Omental fat pad (tissue), 3 donors: ENCODE measurements at regions not wholly inside any gene's neighbourhood (a gene's known extent, or its start where the extent isn't known, plus 50 kb on each side); places are given as distances from the start of the nearest gene placed in this dataset.

Experiments used
- ATAC-seq: fragments of 150-250 bp; one replicate; pipeline ENCODE4 v1.9.1; 2016; ENCODE audit warnings: mild to moderate bottlenecking, moderate library complexity; ENCODE audit not compliant: low FRiP score
- DNase-seq: peaks from one replicate; pipeline ENCODE4 v3.0.0-alpha.2; 2019; ENCODE audit warnings: low spot score
- CTCF ChIP-seq, 3 donors: fragments of 450-650 bp; IDR thresholded peaks; one replicate each; pipeline ENCODE4 v1.5.1; 2016 to 2017; ENCODE audit warnings: antibody characterized with exemption in 3 of 3, mild to moderate bottlenecking in 3 of 3, moderate library complexity in 2 of 3

GRCh38 chr19:28397306-28397705, 815.6 kb downstream of the UQCRFS1 start:
- no peak for DNase-seq
- TF ChIP-seq CTCF (IDR thresholded peaks at IDR 0.05) = no peak
- ATAC-seq = no peak

- DNase-seq = no peak
- no peak for TF ChIP-seq CTCF (IDR thresholded peaks at IDR 0.05)
- ATAC-seq = no peak
Measured at GRCh38 chr19:28396287-28396831, 816.6 kb downstream of the UQCRFS1 start.

- no peak for ATAC-seq
- TF ChIP-seq CTCF (IDR thresholded peaks at IDR 0.05) = no peak
- DNase-seq = no peak
Measured at GRCh38 chr19:28394725-28395124, 818.2 kb downstream of the UQCRFS1 start.

GRCh38 chr19:28393574-28394336, 819.2 kb downstream of the UQCRFS1 start:
- DNase-seq (no peak), ATAC-seq (no peak)
- no peak for TF ChIP-seq CTCF (IDR thresholded peaks at IDR 0.05)

GRCh38 chr19:28388988-28389387, 824.0 kb downstream of the UQCRFS1 start:
- no peak for DNase-seq
- no peak for TF ChIP-seq CTCF (IDR thresholded peaks at IDR 0.05)
- ATAC-seq = no peak

GRCh38 chr19:28387507-28387906, 825.4 kb downstream of the UQCRFS1 start:
- ATAC-seq (no peak), DNase-seq (no peak)
- TF ChIP-seq CTCF (IDR thresholded peaks at IDR 0.05) = no peak

- no peak for DNase-seq
- ATAC-seq = no peak
- TF ChIP-seq CTCF (IDR thresholded peaks at IDR 0.05) = no peak
Measured at GRCh38 chr19:28386470-28386869, 826.5 kb downstream of the UQCRFS1 start.
